GM18867 (cell line): ENCODE measurements at regions not wholly inside any gene's neighbourhood (a gene's known extent, or its start where the extent isn't known, plus 50 kb on each side); places are given as distances from the start of the nearest gene placed in this dataset.
"Not testable (repeated sequence)": the region's sequence is repeated elsewhere in the genome, so short reads cannot be mapped to it uniquely, and the experiment has no call there.

ENCODE experiments used
- ATAC-seq: cut with Tn5 transposase; IDR thresholded peaks from one replicate; pipeline ENCODE4 v1.9.1; 2021; ENCODE audit warnings: mild to moderate bottlenecking, moderate library complexity; ENCODE audit not compliant: unreplicated experiment

- ATAC-seq, result no peak
Measured at GRCh38 chr20:56765172-56766073, 136.3 kb downstream of the TFAP2C start.

- no peak for ATAC-seq
Measured at GRCh38 chr20:56766528-56766927, 137.4 kb downstream of the TFAP2C start.

- no peak for ATAC-seq
Measured at GRCh38 chr20:56769921-56770600, 141.0 kb downstream of the TFAP2C start.

- ATAC-seq, result no peak
Measured at GRCh38 chr20:56773749-56774148, 144.6 kb downstream of the TFAP2C start.

GRCh38 chr20:56774873-56775272 lies 145.8 kb downstream of the TFAP2C start:
- ATAC-seq, result no peak

- no peak for ATAC-seq
Measured at GRCh38 chr20:56776345-56776744, 147.2 kb downstream of the TFAP2C start.

GRCh38 chr20:56778765-56779195 lies 149.7 kb downstream of the TFAP2C start:
- no peak for ATAC-seq

GRCh38 chr20:56779452-56780143 lies 150.5 kb downstream of the TFAP2C start:
- ATAC-seq, result no peak

GRCh38 chr20:56780266-56780665 lies 151.2 kb downstream of the TFAP2C start:
- ATAC-seq, result no peak

GRCh38 chr20:56781108-56781739 lies 152.1 kb downstream of the TFAP2C start:
- ATAC-seq, result no peak

GRCh38 chr20:56781987-56782560 lies 153.0 kb downstream of the TFAP2C start:
- not testable (repeated sequence) for ATAC-seq

- not testable (repeated sequence) for ATAC-seq
Measured at GRCh38 chr20:56782814-56783213, 153.7 kb downstream of the TFAP2C start.

- no peak for ATAC-seq
Measured at GRCh38 chr20:56783826-56784225, 154.7 kb downstream of the TFAP2C start.

GRCh38 chr20:56786503-56786902 lies 157.4 kb downstream of the TFAP2C start:
- ATAC-seq, result no peak

GRCh38 chr20:56788041-56788670 lies 159.1 kb downstream of the TFAP2C start:
- ATAC-seq, result no peak

GRCh38 chr20:56788671-56789610 lies 159.8 kb downstream of the TFAP2C start:
- ATAC-seq, result no peak

GRCh38 chr20:56793916-56794315 lies 164.8 kb downstream of the TFAP2C start:
- ATAC-seq, result no peak

- no peak for ATAC-seq
Measured at GRCh38 chr20:56795492-56795891, 166.4 kb downstream of the TFAP2C start.

- no peak for ATAC-seq
Measured at GRCh38 chr20:56796345-56796744, 167.2 kb downstream of the TFAP2C start.
